HG03280 (cell line): ENCODE measurements at regions not wholly inside any gene's neighbourhood (a gene's known extent, or its start where the extent isn't known, plus 50 kb on each side); places are given as distances from the start of the nearest gene placed in this dataset.

Experiments
- ATAC-seq: cut with Tn5 transposase; IDR thresholded peaks from one replicate; pipeline ENCODE4 v1.9.1; 2021; ENCODE audit warnings: mild to moderate bottlenecking, moderate library complexity; ENCODE audit not compliant: unreplicated experiment

- no peak for ATAC-seq
These were observed 229.8 kb downstream of the PIK3C3 start for GRCh38 chr18:42184685-42185477.

- ATAC-seq: no peak
These were observed 230.5 kb downstream of the PIK3C3 start for GRCh38 chr18:42185486-42185885.

- peak; percentile 54 for ATAC-seq
These were observed 232.8 kb downstream of the PIK3C3 start for GRCh38 chr18:42187611-42188380.

- ATAC-seq: no peak
These were observed 235.6 kb downstream of the PIK3C3 start for GRCh38 chr18:42190643-42191042.

GRCh38 chr18:42192251-42193248 is 237.5 kb downstream of the PIK3C3 start:
- ATAC-seq: no peak

- no peak for ATAC-seq
These were observed 241.6 kb downstream of the PIK3C3 start for GRCh38 chr18:42196651-42197050.

- ATAC-seq: no peak
These were observed 246.1 kb downstream of the PIK3C3 start for GRCh38 chr18:42201137-42201536.

- no peak for ATAC-seq
These were observed 256.2 kb downstream of the PIK3C3 start for GRCh38 chr18:42211201-42211600.

GRCh38 chr18:42222557-42222956 is 267.5 kb downstream of the PIK3C3 start:
- no peak for ATAC-seq

- no peak for ATAC-seq
These were observed 273.5 kb downstream of the PIK3C3 start for GRCh38 chr18:42228581-42228980.

GRCh38 chr18:42229211-42230210 is 274.5 kb downstream of the PIK3C3 start:
- ATAC-seq: peak; percentile 82

GRCh38 chr18:42230636-42231035 is 275.6 kb downstream of the PIK3C3 start:
- ATAC-seq: no peak

GRCh38 chr18:42231284-42231683 is 276.2 kb downstream of the PIK3C3 start:
- ATAC-seq: no peak

- ATAC-seq: no peak
These were observed 276.8 kb downstream of the PIK3C3 start for GRCh38 chr18:42231796-42232195.

- no peak for ATAC-seq
These were observed 278.9 kb downstream of the PIK3C3 start for GRCh38 chr18:42233908-42234307.

GRCh38 chr18:42242758-42243157 is 287.7 kb downstream of the PIK3C3 start:
- no peak for ATAC-seq

- no peak for ATAC-seq
These were observed 290.1 kb downstream of the PIK3C3 start for GRCh38 chr18:42245137-42245536.

- no peak for ATAC-seq
These were observed 301.1 kb downstream of the PIK3C3 start for GRCh38 chr18:42255908-42256765.
